ENCODE measurements at regions not wholly inside any gene's neighbourhood (a gene's known extent, or its start where the extent isn't known, plus 50 kb on each side); places are given as distances from the start of the nearest gene placed in this dataset.

GRCh38 chr5:29744618-29745017 lies 1448.9 kb upstream of the CDH6 start:
- no peak for TF ChIP-seq EZH2 (IDR thresholded peaks at IDR 0.05; ENCODE audit: low read depth, unreplicated experiment)
- no peak for TF ChIP-seq CTCF (conservative IDR thresholded peaks at IDR 0.05; ENCODE audit: low read depth in 2 of 2)
- TF ChIP-seq POLR2AphosphoS5 (IDR thresholded peaks at IDR 0.05; ENCODE audit: low read depth) = no peak
- no peak for TF ChIP-seq REST (IDR thresholded peaks at IDR 0.05; ENCODE audit: unreplicated experiment)

Measured in GM23338 (cell line).